ENCODE measurements at regions not wholly inside any gene's neighbourhood (a gene's known extent, or its start where the extent isn't known, plus 50 kb on each side); places are given as distances from the start of the nearest gene placed in this dataset.
A peak's percentile ranks its signal among the peaks of the same experiment; 100 is the strongest.

DNA sequence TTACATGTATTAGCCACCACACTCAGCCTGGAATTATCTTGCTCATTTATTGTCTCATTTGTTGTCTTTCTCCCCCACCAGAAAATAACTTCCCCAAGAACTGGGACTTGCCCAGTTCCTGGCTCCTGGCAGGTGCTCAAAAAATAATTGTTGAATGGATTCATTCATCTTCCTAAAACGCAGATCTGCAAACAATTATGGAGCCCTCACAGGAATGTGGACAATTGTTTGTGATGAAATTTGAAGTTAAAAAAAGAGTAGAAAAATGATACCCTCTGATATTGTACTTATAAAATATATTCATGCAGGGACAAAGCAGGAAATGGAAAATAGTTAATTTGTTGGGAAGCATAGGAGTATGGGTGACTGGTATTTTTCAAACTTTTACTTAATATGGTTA, 60.7 kb upstream of the MAP1LC3B2 start:
- no peak for DNase-seq

DNA sequence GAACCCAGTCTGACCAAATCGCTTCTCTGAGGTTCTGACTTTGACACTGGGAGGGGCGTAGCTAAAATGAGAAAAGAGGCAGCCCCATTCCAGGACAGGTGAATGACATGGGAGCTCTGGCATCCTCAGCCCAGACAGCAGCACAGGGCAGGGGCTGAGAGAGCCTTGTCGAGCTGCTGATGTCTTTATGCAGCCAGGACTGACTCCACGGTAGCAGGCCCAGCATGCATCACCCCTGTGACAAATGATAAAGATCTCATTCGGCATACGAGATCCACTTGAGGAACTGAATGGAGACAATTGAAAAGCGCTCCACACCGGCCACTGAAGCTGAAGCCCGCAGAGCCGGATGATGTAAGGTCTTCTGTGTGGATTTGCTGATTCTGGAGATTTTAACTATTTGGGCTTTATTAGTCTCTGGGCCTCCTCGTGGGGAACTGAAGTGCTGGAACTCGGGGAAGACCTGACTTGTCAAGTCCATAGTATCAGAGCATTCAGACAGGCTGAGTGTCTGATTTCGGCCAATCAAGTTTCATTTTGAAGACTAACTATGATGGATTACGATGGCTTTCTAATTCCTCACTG, 56.9 kb upstream of the MAP1LC3B2 start:
- DNase-seq, result peak; percentile 90

DNA sequence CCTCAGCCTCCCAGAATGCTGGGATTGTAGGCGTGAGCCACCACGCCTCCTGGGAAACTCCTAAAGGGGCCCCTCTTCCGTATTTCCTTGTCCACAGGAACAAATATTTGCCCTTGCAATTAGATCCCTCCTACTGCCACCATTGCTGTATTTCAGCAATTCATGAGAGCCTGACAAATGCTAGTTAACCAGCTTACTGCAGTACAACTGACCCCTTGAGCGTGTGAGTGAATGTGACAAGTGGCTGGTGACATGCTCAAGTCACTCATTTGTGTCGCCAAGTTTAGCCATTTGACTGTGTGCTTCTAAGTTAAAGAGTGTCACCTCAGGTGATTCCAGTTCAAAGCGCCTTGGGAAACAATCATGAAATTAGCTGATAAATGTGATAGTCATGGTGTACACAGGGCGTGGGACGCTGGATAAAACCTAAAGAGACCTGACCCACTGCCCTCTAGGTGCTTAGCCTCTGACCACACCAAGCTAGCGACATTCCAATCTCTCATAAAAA, 56.1 kb upstream of the MAP1LC3B2 start:
- peak; percentile 58 for DNase-seq

DNA sequence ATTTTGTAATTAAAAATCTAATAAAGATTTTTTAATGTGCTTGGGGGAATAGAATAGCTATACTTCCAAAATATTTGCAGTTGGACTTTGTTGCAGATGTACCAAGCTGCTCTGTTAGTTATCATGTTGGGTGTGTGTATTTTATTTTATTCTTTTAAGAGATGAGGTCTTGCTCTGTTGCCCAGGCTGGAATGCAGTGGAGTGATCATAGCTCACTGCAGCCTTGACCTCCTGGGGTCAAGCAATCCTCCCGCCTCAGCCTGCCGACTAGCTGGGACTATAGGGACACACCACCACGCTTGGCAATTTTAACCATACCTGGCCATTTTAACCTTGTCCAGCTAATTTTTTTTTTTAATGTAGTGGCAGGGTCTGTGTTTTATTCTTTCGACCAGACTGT, 54.7 kb upstream of the MAP1LC3B2 start:
- DNase-seq, result no peak

DNA sequence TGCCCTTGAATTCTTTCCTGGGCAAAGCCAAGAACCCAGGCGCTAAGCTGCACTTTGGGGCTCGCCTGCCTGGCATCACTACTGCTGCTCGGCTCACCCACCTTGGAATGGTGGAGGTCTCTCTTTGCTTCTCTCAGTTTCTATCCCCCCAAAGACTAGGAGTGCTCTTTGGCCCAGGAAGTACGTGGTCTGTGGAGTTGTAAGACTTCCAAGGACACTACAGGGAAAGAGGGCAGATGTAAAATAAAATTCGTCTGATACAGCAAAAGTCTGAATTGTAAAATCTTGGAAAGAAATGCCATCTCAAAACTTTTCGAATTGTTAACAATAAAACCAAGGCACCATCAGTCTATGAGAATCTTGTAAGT, 52.5 kb upstream of the MAP1LC3B2 start:
- DNase-seq, result no peak

DNA sequence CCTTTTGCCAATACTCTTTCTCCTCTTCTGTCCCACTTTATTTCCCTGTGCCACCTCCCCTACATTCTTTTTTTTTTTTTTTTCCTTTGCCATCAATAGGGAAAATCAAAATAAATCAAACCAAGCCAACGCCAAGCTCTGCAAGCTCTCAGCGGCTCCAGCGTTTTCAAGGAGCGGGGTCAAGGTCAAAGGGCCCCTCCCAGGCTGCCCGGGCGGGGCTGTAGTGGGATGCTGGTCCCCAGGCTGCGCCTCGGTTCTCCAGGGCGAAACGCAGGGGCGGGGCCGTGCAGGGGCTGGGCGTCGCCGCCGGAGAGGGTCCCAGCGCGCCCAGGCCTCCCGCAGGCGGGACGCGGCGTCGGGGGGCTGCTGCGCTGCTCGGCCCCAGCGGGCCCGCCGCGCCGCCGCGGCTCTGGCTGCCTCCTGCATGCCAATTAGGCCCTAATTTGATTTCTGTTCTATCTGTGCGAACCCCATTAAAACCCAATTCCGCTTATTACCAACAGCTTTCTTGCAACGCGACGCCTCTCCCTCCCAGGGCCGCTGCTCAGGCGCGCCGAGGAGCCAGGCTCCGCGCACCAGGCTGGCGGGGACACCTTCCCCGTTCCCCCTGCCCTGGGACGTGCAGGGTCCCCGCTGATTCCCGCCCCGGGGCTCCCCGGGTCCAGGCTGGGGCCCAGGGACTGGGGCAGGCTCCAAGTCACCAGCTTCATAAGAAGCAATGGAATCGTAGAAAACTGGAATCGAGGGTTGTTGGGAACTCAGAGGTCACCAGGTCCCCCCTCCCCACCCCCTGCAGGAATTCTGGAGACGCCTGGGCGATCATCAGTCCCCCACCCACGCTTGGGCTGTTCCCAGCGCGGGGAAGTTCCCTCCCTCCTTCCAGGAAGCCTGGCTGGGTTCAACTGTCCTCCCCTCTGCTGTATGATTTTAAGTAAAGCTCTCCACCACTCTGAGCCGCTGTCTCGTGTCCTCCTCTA, 50.7 kb upstream of the MAP1LC3B2 start:
- DNase-seq, result peak; percentile 84
